HCT116 (cell line): ENCODE measurements at regions not wholly inside any gene's neighbourhood (a gene's known extent, or its start where the extent isn't known, plus 50 kb on each side); places are given as distances from the start of the nearest gene placed in this dataset.

Source experiments
- ATAC-seq: fragments of 200-7000 bp; cut with Tn5 transposase; 2 replicates; pipeline ENCODE4 v1.9.1; 2020; ENCODE audit warnings: mild to moderate bottlenecking, moderate library complexity
- BruUV-seq: library from RNA; stranded (reverse); fragments of 400-500 nt; replicated peaks from 2 replicates; lab custom pipeline; 2021; lab: Mats Ljungman, UMichigan
- CTCF ChIA-PET: fragments of 300-600 bp; sonication (Branson Sonifier 250); formaldehyde crosslinking; loops from one replicate; lab custom pipeline; 2021; ENCODE audit warnings: antibody characterized with exemption; lab: Charles Lee
- POLR2A ChIA-PET: fragments of 300-600, 350-600 bp; sonication (Branson Sonifier 250); formaldehyde crosslinking; loops from one replicate; lab custom pipeline; 2021; ENCODE audit warnings: antibody characterized with exemption; lab: Charles Lee
- RAD21 ChIA-PET, 2 experiments: fragments of 300-600 bp; sonication (Branson Sonifier 250); formaldehyde crosslinking; loops; one replicate each; lab custom pipeline; 2023; ENCODE audit warnings: low total read pairs in 2 of 2; ENCODE audit not compliant: uncharacterized antibody in 2 of 2, unreplicated experiment in 2 of 2, low non-redundant PET in 1 of 2; lab: Charles Lee
- DNase-seq: peaks from one replicate; pipeline ENCODE4 v3.0.0-alpha.2; 2010; ENCODE audit warnings: low read depth, low spot score
- H2AFZ ChIP-seq: fragments of 200-600 bp; shearing (Covaris generic), sonication (generic); 2 replicates; pipeline ENCODE4 v1.6.1; 2017; ENCODE audit warnings: low read depth, mixed run types, mixed read lengths, antibody characterized with exemption, low read length; ENCODE audit not compliant: poor library complexity, severe bottlenecking
- H3K27ac ChIP-seq: 2 replicates; pipeline ENCODE4 v1.5.1; 2012; ENCODE audit warnings: low read depth, low read length
- H3K27me3 ChIP-seq: fragments of 200-600 bp; sonication (generic); 2 replicates; pipeline ENCODE4 v1.6.1; 2016; ENCODE audit warnings: mixed run types, low read length, mixed read lengths; ENCODE audit not compliant: insufficient read depth
- H3K36me3 ChIP-seq, 2 experiments: fragments of 200-500 bp in 1 of 2; fragments of 200-600 bp in 1 of 2; sonication (Bioruptor generic) in 1 of 2; sonication (generic) in 1 of 2; 2 replicates each; pipeline versions ENCODE4 v1.5.1 to v1.6.1; 2014 to 2016; ENCODE audit warnings: low read length in 2 of 2, inconsistent platforms in 1 of 2, mixed read lengths in 1 of 2, mixed run types in 1 of 2; ENCODE audit not compliant: insufficient read depth in 2 of 2, control insufficient read depth in 1 of 2
- H3K4me1 ChIP-seq, 2 experiments: fragments of 200-600 bp in 1 of 2; sonication (generic) in 1 of 2; 2 replicates each; pipeline versions ENCODE4 v1.5.1 to v1.6.1; 2012 to 2017; ENCODE audit warnings: low read length in 2 of 2, inconsistent platforms in 1 of 2, mild to moderate bottlenecking in 1 of 2, mixed read lengths in 1 of 2, mixed run types in 1 of 2, moderate library complexity in 1 of 2; ENCODE audit not compliant: insufficient read depth in 2 of 2, control insufficient read depth in 1 of 2
- H3K4me2 ChIP-seq: fragments of 200-600 bp; sonication (generic); 2 replicates; pipeline ENCODE4 v1.6.1; 2017; ENCODE audit warnings: mixed run types, low read length, mixed read lengths
- H3K4me3 ChIP-seq, 2 experiments: fragments of 200-600 bp in 1 of 2; sonication (generic) in 1 of 2; replicated peaks in 1 of 2; 2 replicates each; pipeline ENCODE4 v1.5.1; 2011 to 2016; ENCODE audit warnings: low read length in 2 of 2, control low read depth in 1 of 2, low read depth in 1 of 2, mild to moderate bottlenecking in 1 of 2, mixed read lengths in 1 of 2, mixed run types in 1 of 2
- H3K79me2 ChIP-seq: fragments of 200-600 bp; sonication (generic); 2 replicates; pipeline ENCODE4 v1.6.1; 2017; ENCODE audit warnings: mild to moderate bottlenecking, mixed run types, low read length, moderate library complexity, mixed read lengths; ENCODE audit not compliant: insufficient read depth
- H3K9ac ChIP-seq: fragments of 200-600 bp; sonication (generic); 2 replicates; pipeline ENCODE4 v1.6.1; 2016; ENCODE audit warnings: low read length, mixed read lengths
- H3K9me2 ChIP-seq: fragments of 200-600 bp; sonication (generic), shearing (Covaris generic); 2 replicates; pipeline ENCODE4 v1.6.1; 2017; ENCODE audit warnings: mixed run types, mild to moderate bottlenecking, moderate library complexity; ENCODE audit not compliant: insufficient read depth
- H3K9me3 ChIP-seq, 2 experiments: fragments of 200-500 bp in 1 of 2; fragments of 200-600 bp in 1 of 2; sonication (Bioruptor generic) in 1 of 2; sonication (generic) in 1 of 2; 2 replicates each; pipeline ENCODE4 v1.6.1; 2014 to 2017; ENCODE audit warnings: low read length in 2 of 2, mixed read lengths in 2 of 2, inconsistent platforms in 1 of 2, low read depth in 1 of 2, mild to moderate bottlenecking in 1 of 2, mixed run types in 1 of 2, moderate library complexity in 1 of 2; ENCODE audit not compliant: control insufficient read depth in 1 of 2, insufficient read depth in 1 of 2
- H4K20me1 ChIP-seq: fragments of 200-600 bp; sonication (generic), shearing (Covaris generic); 2 replicates; pipeline ENCODE4 v1.6.1; 2017; ENCODE audit warnings: mixed run types, mild to moderate bottlenecking, moderate library complexity; ENCODE audit not compliant: insufficient read depth
- CBX3 ChIP-seq: IDR thresholded peaks from 2 replicates; pipeline ENCODE4 v1.6.1; 2012; ENCODE audit warnings: low read depth
- CTCF ChIP-seq, 3 experiments: fragments of 200-600 bp in 1 of 3; sonication (generic) in 1 of 3; IDR thresholded peaks in 2 of 3; conservative IDR thresholded peaks in 1 of 3; 2 replicates each; pipeline ENCODE4 v1.5.1; 2012 to 2017; ENCODE audit warnings: low read depth in 2 of 3, low read length in 2 of 3, antibody characterized with exemption in 1 of 3, borderline replicate concordance in 1 of 3, control low read depth in 1 of 3, mild to moderate bottlenecking in 1 of 3, mixed read lengths in 1 of 3, mixed run types in 1 of 3, moderate library complexity in 1 of 3; ENCODE audit not compliant: insufficient read depth in 1 of 3
- EGR1 ChIP-seq: IDR thresholded peaks from 2 replicates; pipeline ENCODE4 v1.6.1; 2012; ENCODE audit warnings: low read depth
- ELF1 ChIP-seq: IDR thresholded peaks from 2 replicates; pipeline ENCODE4 v1.6.1; 2012; ENCODE audit warnings: low read depth, borderline replicate concordance
- EZH2 ChIP-seq: fragments of 200-600 bp; sonication (generic); IDR thresholded peaks from 2 replicates; pipeline ENCODE4 v1.6.1; 2017; ENCODE audit warnings: antibody characterized with exemption, mixed run types
- JUND ChIP-seq: IDR thresholded peaks from 2 replicates; pipeline ENCODE4 v1.6.1; 2012
- MAX ChIP-seq: IDR thresholded peaks from 2 replicates; pipeline ENCODE4 v1.6.1; 2012
- POLR2AphosphoS5 ChIP-seq: IDR thresholded peaks from 2 replicates; pipeline ENCODE4 v1.6.1; 2011; ENCODE audit warnings: mild to moderate bottlenecking, low read depth, low read length, moderate library complexity
- RAD21 ChIP-seq: IDR thresholded peaks from 2 replicates; pipeline ENCODE4 v1.6.1; 2012; ENCODE audit warnings: low read depth, mild to moderate bottlenecking
- REST ChIP-seq: IDR thresholded peaks from 2 replicates; pipeline ENCODE4 v1.6.1; 2012; ENCODE audit warnings: low read depth
- SIN3A ChIP-seq: IDR thresholded peaks from 2 replicates; pipeline ENCODE4 v1.6.1; 2012; ENCODE audit warnings: low read depth
- SP1 ChIP-seq: IDR thresholded peaks from 2 replicates; pipeline ENCODE4 v1.6.1; 2012; ENCODE audit warnings: low read depth
- TCF7L2 ChIP-seq: IDR thresholded peaks from 2 replicates; pipeline ENCODE4 v1.7.0; 2011; ENCODE audit warnings: borderline replicate concordance, inconsistent platforms; ENCODE audit not compliant: insufficient read depth, insufficient read length; ENCODE audit errors: extremely low read depth
- ZBTB33 ChIP-seq: IDR thresholded peaks from 2 replicates; pipeline ENCODE4 v1.6.1; 2011; ENCODE audit warnings: mild to moderate bottlenecking, low read length, moderate library complexity; ENCODE audit not compliant: insufficient replicate concordance; ENCODE audit errors: extremely low read depth
- ZNF274 ChIP-seq: fragments of 200-500 bp; sonication (Bioruptor generic); IDR thresholded peaks from 2 replicates; pipeline ENCODE4 v1.6.1; 2014; ENCODE audit warnings: mild to moderate bottlenecking, low read depth, low read length, inconsistent platforms
- intact Hi-C: fragments of 100-400 bp; cut with micrococcal nuclease; formaldehyde crosslinking; loops from 2 replicates; pipeline ENCODE4 v1.10.0; 2022

- ChIA-PET RAD21 (no interaction called here), POLR2A (no interaction called here), CTCF (no interaction called here)
- Histone ChIP-seq H3K4me3 (no peak overlapping the region), H3K27me3 (peaks cover 42% of the 10 kb centered on the region), H4K20me1 (no peaks in the 10 kb centered on the region), H3K9ac (no peak overlapping the region), H3K9me2 (no peaks in the 10 kb centered on the region), H3K9me3 (no peaks in the 10 kb centered on the region), H3K27ac (no peak overlapping the region), H2AFZ (no peak overlapping the region), H3K36me3 (no peaks in the 10 kb centered on the region), H3K79me2 (no peaks in the 10 kb centered on the region), H3K4me2 (no peak overlapping the region), H3K4me1 (no peaks in the 10 kb centered on the region)
- ATAC-seq: no peak
- TF ChIP-seq CBX3 (no peak), JUND (no peak), ZBTB33 (no peak), RAD21 (no peak), REST (no peak), EZH2 (no peak), ZNF274 (no peak), SIN3A (no peak), ELF1 (no peak), POLR2AphosphoS5 (no peak), EGR1 (no peak), TCF7L2 (no peak), CTCF (IDR thresholded peaks at IDR 0.05 in 2 of 3, conservative IDR thresholded peaks at IDR 0.05 in 1 of 3; ENCODE audit: borderline replicate concordance in 1 of 3, insufficient read depth in 1 of 3, low read depth in 2 of 3, low read length in 2 of 3) (no peak), SP1 (no peak), MAX (no peak)
- no TSS peak for BruUV-seq
- no peak for DNase-seq
- intact Hi-C loops: no loop called here
These were observed 144.5 kb downstream of the MEX3B start for GRCh38 chr15:81901319-81901718.
